Stimulated activated CD8-positive, alpha-beta memory T cell treated with anti-CD3 and anti-CD28 coated beads, Interleukin-15, amount 100 ng/mL, for 24 hours (primary cell): ENCODE measurements at regions not wholly inside any gene's neighbourhood (a gene's known extent, or its start where the extent isn't known, plus 50 kb on each side); places are given as distances from the start of the nearest gene placed in this dataset.
"Not testable (repeated sequence)": the region's sequence is repeated elsewhere in the genome, so short reads cannot be mapped to it uniquely, and the experiment has no call there.

Source experiments
- DNase-seq: peaks from one replicate; pipeline ENCODE4 v3.0.0-alpha.2; 2020; ENCODE audit warnings: low read depth

- DNase-seq: no peak
Measured at GRCh38 chr3:182399978-182400737, 393.1 kb upstream of the ATP11B start.

- DNase-seq: no peak
Measured at GRCh38 chr3:182400838-182401237, 392.5 kb upstream of the ATP11B start.

- DNase-seq: no peak
Measured at GRCh38 chr3:182404031-182404430, 389.3 kb upstream of the ATP11B start.

GRCh38 chr3:182405759-182406158 lies 387.5 kb upstream of the ATP11B start:
- no peak for DNase-seq

- DNase-seq: no peak
Measured at GRCh38 chr3:182406786-182407185, 386.5 kb upstream of the ATP11B start.

GRCh38 chr3:182410051-182410450 lies 383.3 kb upstream of the ATP11B start:
- DNase-seq: no peak

GRCh38 chr3:182412066-182412465 lies 381.2 kb upstream of the ATP11B start:
- DNase-seq: no peak

- no peak for DNase-seq
Measured at GRCh38 chr3:182413061-182413460, 380.2 kb upstream of the ATP11B start.

GRCh38 chr3:182413682-182414081 lies 379.6 kb upstream of the ATP11B start:
- no peak for DNase-seq

- no peak for DNase-seq
Measured at GRCh38 chr3:182414586-182414985, 378.7 kb upstream of the ATP11B start.

GRCh38 chr3:182420741-182421140 lies 372.6 kb upstream of the ATP11B start:
- no peak for DNase-seq

GRCh38 chr3:182424006-182424405 lies 369.3 kb upstream of the ATP11B start:
- no peak for DNase-seq

GRCh38 chr3:182425926-182426718 lies 367.2 kb upstream of the ATP11B start:
- DNase-seq: not testable (repeated sequence)

- not testable (repeated sequence) for DNase-seq
Measured at GRCh38 chr3:182431972-182432371, 361.3 kb upstream of the ATP11B start.

- DNase-seq: no peak
Measured at GRCh38 chr3:182435860-182436259, 357.4 kb upstream of the ATP11B start.

- DNase-seq: no peak
Measured at GRCh38 chr3:182436547-182436946, 356.8 kb upstream of the ATP11B start.

- DNase-seq: no peak
Measured at GRCh38 chr3:182438398-182438797, 354.9 kb upstream of the ATP11B start.

GRCh38 chr3:182440101-182440500 lies 353.2 kb upstream of the ATP11B start:
- DNase-seq: no peak

- DNase-seq: no peak
Measured at GRCh38 chr3:182445576-182445975, 347.7 kb upstream of the ATP11B start.

GRCh38 chr3:182450942-182451787 lies 342.1 kb upstream of the ATP11B start:
- DNase-seq: no peak

GRCh38 chr3:182451871-182452270 lies 341.4 kb upstream of the ATP11B start:
- no peak for DNase-seq

GRCh38 chr3:182455011-182455410 lies 338.3 kb upstream of the ATP11B start:
- DNase-seq: no peak
